Fibroblast of villous mesenchyme (primary cell): ENCODE measurements at regions not wholly inside any gene's neighbourhood (a gene's known extent, or its start where the extent isn't known, plus 50 kb on each side); places are given as distances from the start of the nearest gene placed in this dataset.

ENCODE experiments used
- DNase-seq: peaks from one replicate; pipeline ENCODE4 v3.0.0-alpha.2; 2010; ENCODE audit warnings: low read depth
- H3K4me3 ChIP-seq: 2 replicates; pipeline ENCODE4 v1.5.1; 2011; ENCODE audit warnings: low read depth, mild to moderate bottlenecking, low read length
- CTCF ChIP-seq: IDR thresholded peaks from 2 replicates; pipeline ENCODE4 v1.5.1; 2012; ENCODE audit warnings: low read depth, mild to moderate bottlenecking, low read length; ENCODE audit not compliant: insufficient read depth

GRCh38 chr14:97055355-97055754 is 258.2 kb downstream of the VRK1 start:
- DNase-seq, result no peak
- TF ChIP-seq CTCF, result no peak

GRCh38 chr14:97056086-97056485 is 258.9 kb downstream of the VRK1 start:
- no peak for TF ChIP-seq CTCF

More at GRCh38 chr14:97055355-97055754, 258.2 kb downstream of the VRK1 start:
- H3K4me3 ChIP-seq, result no peak overlapping the region

GRCh38 chr14:97057238-97058073 is 260.3 kb downstream of the VRK1 start:
- H3K4me3 ChIP-seq, result no peak overlapping the region
- no peak for DNase-seq
- no peak for TF ChIP-seq CTCF

More at GRCh38 chr14:97056086-97056485, 258.9 kb downstream of the VRK1 start:
- no peak overlapping the region for H3K4me3 ChIP-seq
- DNase-seq, result no peak

- H3K4me3 ChIP-seq, result no peak overlapping the region
- no peak for TF ChIP-seq CTCF
- no peak for DNase-seq
Observed at GRCh38 chr14:97058074-97058467, 260.9 kb downstream of the VRK1 start.

GRCh38 chr14:97058589-97058988 is 261.4 kb downstream of the VRK1 start:
- DNase-seq, result no peak
- no peak for TF ChIP-seq CTCF
- no peak overlapping the region for H3K4me3 ChIP-seq

GRCh38 chr14:97061198-97061597 is 264.0 kb downstream of the VRK1 start:
- no peak for DNase-seq
- H3K4me3 ChIP-seq, result no peak overlapping the region
- no peak for TF ChIP-seq CTCF
